Left renal cortex interstitium (tissue), 4 donors: ENCODE measurements at regions not wholly inside any gene's neighbourhood (a gene's known extent, or its start where the extent isn't known, plus 50 kb on each side); places are given as distances from the start of the nearest gene placed in this dataset.

Experiments used
- DNase-seq, 4 donors: peaks; one replicate each; pipeline ENCODE4 v3.0.0-alpha.2; 2013; ENCODE audit warnings: low read depth in 4 of 4, low spot score in 2 of 4, missing footprints in 1 of 4

DNA sequence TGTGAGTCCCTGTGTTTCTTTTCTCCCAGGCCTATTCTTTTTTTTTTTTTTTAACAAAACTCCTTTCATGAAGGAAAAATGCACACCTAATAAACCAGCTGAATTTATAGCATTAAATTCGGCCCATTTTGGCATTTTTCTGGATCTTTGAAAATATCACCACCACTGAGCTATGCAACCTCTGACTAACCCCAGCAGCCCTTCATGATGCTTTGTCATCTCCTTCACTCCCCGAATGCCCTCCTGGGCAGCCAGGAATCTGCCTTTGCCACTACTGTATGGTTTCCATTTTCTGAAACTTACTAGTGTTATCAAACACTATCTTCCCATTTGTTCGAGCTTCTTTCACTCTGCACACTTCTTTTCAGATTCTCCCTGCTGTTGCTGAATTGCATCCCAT is 97.9 kb downstream of the ZNF280B start:
- DNase-seq, result no peak

GRCh38 chr22:22414266-22414665 is 94.3 kb downstream of the ZNF280B start:
- DNase-seq, result no peak

GRCh38 chr22:22417495-22418162 is 90.9 kb downstream of the ZNF280B start:
- DNase-seq, result no peak

- no peak for DNase-seq
These were observed 90.4 kb downstream of the ZNF280B start for GRCh38 chr22:22418163-22418549.

GRCh38 chr22:22418957-22419356 is 89.6 kb downstream of the ZNF280B start:
- DNase-seq, result no peak

GRCh38 chr22:22420580-22420979 is 88.0 kb downstream of the ZNF280B start:
- no peak for DNase-seq

GRCh38 chr22:22421392-22421791 is 87.2 kb downstream of the ZNF280B start:
- no peak for DNase-seq

DNA sequence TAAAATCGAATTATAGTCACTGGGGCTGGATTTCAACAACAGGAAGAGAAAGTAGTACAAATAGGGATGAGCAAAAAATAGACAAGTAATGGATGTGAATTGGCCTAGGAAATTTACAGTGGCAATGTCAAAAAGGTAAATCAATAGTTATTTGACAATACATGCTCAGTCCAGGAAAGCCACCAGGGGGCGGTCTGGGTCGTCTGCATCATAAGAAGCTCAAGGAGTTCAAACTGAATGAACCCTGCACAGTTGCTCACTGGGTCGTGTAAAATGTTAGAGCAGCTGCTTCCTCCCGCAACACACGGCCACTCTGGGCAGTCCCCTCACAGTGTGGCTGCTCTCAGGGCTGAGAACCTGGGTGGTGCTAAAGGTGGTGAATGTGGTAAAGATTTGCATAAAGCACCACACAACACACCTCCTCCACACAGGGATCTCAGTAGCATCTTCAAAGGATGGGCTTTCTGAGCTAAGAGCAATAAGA is 85.9 kb downstream of the ZNF280B start:
- DNase-seq, result no peak

DNA sequence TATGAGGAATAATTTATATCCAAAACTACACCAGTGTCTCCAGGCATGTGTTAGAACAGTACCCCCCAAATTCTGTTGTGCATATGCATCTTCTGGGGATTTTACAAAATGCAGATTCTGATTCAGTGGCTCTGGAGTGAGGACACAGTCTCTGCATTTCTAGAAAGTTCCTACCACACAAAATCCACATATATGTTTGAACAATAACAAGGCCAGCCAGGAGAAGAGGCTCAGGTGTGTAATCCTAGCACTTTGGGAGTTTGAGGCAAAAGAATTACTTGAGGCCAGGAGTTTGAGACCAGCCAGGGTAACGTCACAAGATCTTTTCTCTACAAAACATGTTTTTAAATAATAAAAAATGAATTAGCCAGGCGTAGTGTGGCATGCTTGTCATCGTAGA is 84.9 kb downstream of the ZNF280B start:
- DNase-seq, result no peak

- no peak for DNase-seq
These were observed 84.2 kb downstream of the ZNF280B start for GRCh38 chr22:22424210-22424800.

- DNase-seq, result no peak
These were observed 83.6 kb downstream of the ZNF280B start for GRCh38 chr22:22424956-22425355.

DNA sequence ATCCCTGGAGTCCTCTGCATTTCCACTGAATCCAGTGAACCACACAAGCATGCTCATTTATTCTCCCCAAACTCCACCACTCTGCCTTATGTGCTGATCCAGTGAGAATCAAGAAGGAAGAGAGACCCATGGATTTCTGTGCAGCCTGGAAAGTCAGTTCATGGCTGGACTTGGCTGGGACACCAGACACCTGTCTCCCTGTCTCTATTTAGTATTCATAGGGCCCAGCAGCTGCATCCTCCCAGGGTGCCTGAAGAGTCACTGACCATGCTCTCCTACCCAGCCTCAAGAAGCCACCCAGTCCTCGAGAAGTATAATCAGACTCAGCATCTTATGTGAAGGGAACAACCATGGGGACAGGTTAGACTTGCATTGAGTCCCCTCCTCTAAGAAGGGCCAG is 83.2 kb downstream of the ZNF280B start:
- no peak for DNase-seq

DNA sequence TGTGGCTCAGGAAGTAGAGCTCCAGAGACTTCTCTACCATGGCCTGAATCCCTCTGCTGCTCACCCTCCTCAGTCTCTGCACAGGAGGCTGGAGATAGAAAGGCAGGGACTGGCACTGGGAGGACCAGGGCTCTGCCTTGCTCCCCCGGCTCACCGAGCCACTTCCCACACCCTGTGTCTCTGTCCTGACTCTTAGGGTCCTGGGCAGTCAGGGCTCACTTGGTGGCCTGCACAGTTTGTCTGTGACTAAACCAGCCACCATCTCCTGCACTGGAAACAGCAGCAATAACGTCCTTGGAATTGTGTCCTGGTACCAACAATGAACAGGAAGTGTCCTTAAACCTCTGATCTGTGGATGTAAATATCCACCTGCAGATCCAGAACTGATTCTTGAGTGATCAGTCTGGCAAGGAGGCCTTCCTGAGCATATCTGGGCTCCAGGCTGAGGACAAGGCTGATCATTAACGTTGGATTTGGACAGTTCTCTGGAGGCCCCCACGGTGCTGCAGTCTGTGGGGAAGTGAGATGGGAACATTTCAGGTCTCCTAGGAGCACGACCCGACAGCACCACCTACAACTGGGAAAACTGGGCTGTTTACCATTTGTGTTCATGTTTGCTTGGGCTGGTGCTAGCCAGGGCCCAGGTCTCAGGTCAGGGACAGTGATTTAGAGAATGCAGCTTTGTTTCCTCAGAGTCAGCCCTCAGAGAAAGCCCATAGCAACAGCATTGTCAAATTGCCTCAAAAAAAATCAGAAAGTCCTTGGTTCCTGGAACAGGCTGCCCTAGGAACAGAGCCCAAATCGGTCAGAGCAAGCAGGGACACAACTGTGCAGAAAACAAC is 82.5 kb downstream of the ZNF280B start:
- DNase-seq, result no peak

GRCh38 chr22:22427542-22428065 is 80.9 kb downstream of the ZNF280B start:
- DNase-seq, result no peak

GRCh38 chr22:22428222-22429098 is 80.1 kb downstream of the ZNF280B start:
- DNase-seq, result no peak

DNA sequence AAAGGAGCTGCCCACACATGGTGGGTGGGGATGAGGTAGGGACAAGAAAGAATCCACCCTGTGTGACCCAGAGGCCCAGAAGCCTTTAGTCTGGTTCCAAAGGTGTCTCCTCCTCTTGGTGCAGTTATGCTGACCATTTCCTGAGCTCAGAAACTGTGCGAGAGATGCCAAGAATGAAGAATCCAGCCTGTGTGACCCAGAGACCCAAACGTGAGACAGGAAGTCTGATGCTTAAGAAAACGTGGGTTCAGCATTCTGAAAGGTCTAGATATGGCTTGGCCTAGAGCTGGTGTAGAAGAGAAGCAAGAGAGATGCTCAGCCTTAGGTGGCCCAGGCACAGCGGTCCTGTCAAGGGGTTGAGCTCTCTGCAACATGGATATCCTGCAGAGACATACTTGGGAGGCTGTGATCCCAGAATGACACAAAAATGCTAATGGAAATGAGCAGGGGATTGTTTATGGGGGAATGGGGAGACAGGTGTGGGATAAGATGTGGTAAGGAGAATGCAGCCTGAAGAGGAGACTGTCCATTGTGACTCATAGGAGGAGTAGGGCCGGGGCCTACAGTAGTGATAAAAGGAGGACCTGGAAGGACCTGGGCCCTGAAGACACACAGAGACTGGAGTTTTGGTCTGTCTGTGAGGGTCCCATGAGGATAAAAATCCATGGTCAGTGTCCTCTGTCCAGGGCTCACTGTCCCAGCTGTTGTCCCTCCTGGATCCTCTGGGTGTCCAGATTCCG is 79.0 kb downstream of the ZNF280B start:
- no peak for DNase-seq

DNA sequence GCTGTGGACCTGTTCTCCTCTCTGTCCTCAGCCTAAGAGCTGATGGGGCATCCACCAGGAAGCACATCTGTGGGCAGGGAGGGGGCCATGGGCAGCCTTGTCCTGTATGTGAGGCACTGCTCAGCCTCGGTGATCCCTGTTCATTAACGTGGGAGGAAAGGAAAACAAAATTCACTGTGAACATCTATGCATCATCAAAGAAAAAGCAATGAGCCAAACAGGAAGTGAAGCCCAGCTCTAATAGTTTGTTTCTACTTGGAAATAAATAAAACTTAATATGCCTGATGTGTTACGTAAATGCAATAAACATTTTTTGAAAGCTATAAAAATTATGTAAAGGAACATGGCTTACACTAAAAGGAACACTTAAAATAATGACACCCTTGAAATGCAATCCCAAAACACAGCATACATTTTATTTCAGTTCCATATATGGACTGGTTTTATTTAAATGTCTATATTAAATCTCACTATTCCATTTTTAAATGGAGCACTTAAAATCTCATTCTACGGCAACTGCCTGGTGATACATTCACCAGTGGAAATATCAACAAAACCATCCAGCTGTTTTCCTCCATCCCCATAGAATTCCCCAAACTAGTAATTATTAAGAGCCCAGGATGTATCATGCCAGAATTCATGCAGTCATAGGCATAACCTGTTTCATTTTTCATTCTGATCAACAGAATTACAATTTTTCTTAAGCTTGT is 78.3 kb downstream of the ZNF280B start:
- DNase-seq, result no peak

GRCh38 chr22:22431271-22432220 is 77.0 kb downstream of the ZNF280B start:
- no peak for DNase-seq
